H7 (cell line): ENCODE measurements at regions not wholly inside any gene's neighbourhood (a gene's known extent, or its start where the extent isn't known, plus 50 kb on each side); places are given as distances from the start of the nearest gene placed in this dataset.
A peak's percentile ranks its signal among the peaks of the same experiment; 100 is the strongest.
"Not testable (repeated sequence)": the region's sequence is repeated elsewhere in the genome, so short reads cannot be mapped to it uniquely, and the experiment has no call there.

Source experiments
- DNase-seq: peaks from one replicate; pipeline ENCODE4 v3.0.0; 2012
- H3K27me3 ChIP-seq: 2 replicates; pipeline ENCODE4 v1.6.0; 2011; ENCODE audit warnings: mild to moderate bottlenecking, low read length; ENCODE audit not compliant: control insufficient read depth, insufficient read depth
- H3K36me3 ChIP-seq: replicated peaks from 2 replicates; pipeline ENCODE4 v1.5.1; 2011; ENCODE audit warnings: low read length; ENCODE audit not compliant: control insufficient read depth, insufficient read depth
- H3K4me3 ChIP-seq: 2 replicates; pipeline ENCODE4 v1.5.1; 2011; ENCODE audit warnings: low read depth, mild to moderate bottlenecking, control low read depth, low read length, moderate library complexity; ENCODE audit not compliant: insufficient read depth

GRCh38 chr2:94576486-94576885, 294.7 kb upstream of the TEKT4 start:
- not testable (repeated sequence) for H3K27me3 ChIP-seq, H3K36me3 ChIP-seq, H3K4me3 ChIP-seq, DNase-seq

- not testable (repeated sequence) for H3K4me3 ChIP-seq, H3K27me3 ChIP-seq, H3K36me3 ChIP-seq, DNase-seq
Observed at GRCh38 chr2:94577160-94577559, 294.1 kb upstream of the TEKT4 start.

- H3K27me3 ChIP-seq, DNase-seq, H3K4me3 ChIP-seq, H3K36me3 ChIP-seq: not testable (repeated sequence)
Observed at GRCh38 chr2:94579221-94579620, 292.0 kb upstream of the TEKT4 start.

GRCh38 chr2:94583081-94583723, 288.0 kb upstream of the TEKT4 start:
- DNase-seq, H3K27me3 ChIP-seq, H3K36me3 ChIP-seq, H3K4me3 ChIP-seq: not testable (repeated sequence)

GRCh38 chr2:94584569-94584968, 286.7 kb upstream of the TEKT4 start:
- H3K4me3 ChIP-seq, DNase-seq, H3K27me3 ChIP-seq, H3K36me3 ChIP-seq: not testable (repeated sequence)

GRCh38 chr2:94586032-94586982, 284.9 kb upstream of the TEKT4 start:
- H3K27me3 ChIP-seq, H3K36me3 ChIP-seq, H3K4me3 ChIP-seq: not testable (repeated sequence)
- DNase-seq = peak; percentile 46

GRCh38 chr2:94587042-94587441, 284.2 kb upstream of the TEKT4 start:
- H3K36me3 ChIP-seq, H3K27me3 ChIP-seq, H3K4me3 ChIP-seq, DNase-seq: not testable (repeated sequence)

GRCh38 chr2:94594019-94594836, 277.0 kb upstream of the TEKT4 start:
- H3K4me3 ChIP-seq, H3K27me3 ChIP-seq, DNase-seq, H3K36me3 ChIP-seq: not testable (repeated sequence)

GRCh38 chr2:94595956-94596355, 275.3 kb upstream of the TEKT4 start:
- DNase-seq, H3K36me3 ChIP-seq, H3K27me3 ChIP-seq, H3K4me3 ChIP-seq: not testable (repeated sequence)

- not testable (repeated sequence) for DNase-seq, H3K36me3 ChIP-seq, H3K27me3 ChIP-seq, H3K4me3 ChIP-seq
Observed at GRCh38 chr2:94598075-94598713, 273.0 kb upstream of the TEKT4 start.

GRCh38 chr2:94600929-94601328, 270.3 kb upstream of the TEKT4 start:
- H3K27me3 ChIP-seq, H3K36me3 ChIP-seq, H3K4me3 ChIP-seq, DNase-seq: not testable (repeated sequence)

GRCh38 chr2:94602466-94602865, 268.8 kb upstream of the TEKT4 start:
- H3K4me3 ChIP-seq = no peak overlapping the region
- DNase-seq = no peak
- no peaks in the 10 kb centered on the region for H3K36me3 ChIP-seq
- no peaks in the 10 kb centered on the region for H3K27me3 ChIP-seq

GRCh38 chr2:94622113-94622618, 249.1 kb upstream of the TEKT4 start:
- DNase-seq = peak; percentile 0
- no peaks in the 10 kb centered on the region for H3K36me3 ChIP-seq
- H3K4me3 ChIP-seq = no peak overlapping the region

GRCh38 chr2:94628953-94629352, 242.3 kb upstream of the TEKT4 start:
- not testable (repeated sequence) for H3K36me3 ChIP-seq, H3K27me3 ChIP-seq, H3K4me3 ChIP-seq, DNase-seq

More at GRCh38 chr2:94622113-94622618, 249.1 kb upstream of the TEKT4 start:
- H3K27me3 ChIP-seq = no peaks in the 10 kb centered on the region
